ENCODE measurements at regions not wholly inside any gene's neighbourhood (a gene's known extent, or its start where the extent isn't known, plus 50 kb on each side); places are given as distances from the start of the nearest gene placed in this dataset.

- TF ChIP-seq CTCF (IDR thresholded peaks at IDR 0.05; ENCODE audit: unreplicated experiment): no peak
- Mint-ChIP-seq H3K9me3 (ENCODE audit: unreplicated experiment) (no peaks in the 10 kb centered on the region), H3K4me3 (ENCODE audit: unreplicated experiment) (no peak overlapping the region), H3K27me3 (ENCODE audit: unreplicated experiment) (peaks cover 3% of the 10 kb centered on the region), H3K27ac (ENCODE audit: unreplicated experiment) (no peak overlapping the region), H3K4me1 (ENCODE audit: unreplicated experiment) (peaks cover 3% of the 10 kb centered on the region), H3K36me3 (ENCODE audit: low read depth, unreplicated experiment) (no peaks in the 10 kb centered on the region)
- no peak for DNase-seq (ENCODE audit: low spot score)
Measured at GRCh38 chr6:40293460-40294185, 293.5 kb downstream of the LRFN2 start.

- H3K9me3 Mint-ChIP-seq (ENCODE audit: unreplicated experiment): no peaks in the 10 kb centered on the region
- H3K4me3 Mint-ChIP-seq (ENCODE audit: unreplicated experiment): no peak overlapping the region
- H3K27me3 Mint-ChIP-seq (ENCODE audit: unreplicated experiment): peaks cover 3% of the 10 kb centered on the region
- H3K36me3 Mint-ChIP-seq (ENCODE audit: low read depth, unreplicated experiment): no peaks in the 10 kb centered on the region
- H3K27ac Mint-ChIP-seq (ENCODE audit: unreplicated experiment): no peak overlapping the region
- DNase-seq (ENCODE audit: low spot score): no peak
- H3K4me1 Mint-ChIP-seq (ENCODE audit: unreplicated experiment): peaks cover 3% of the 10 kb centered on the region
- no peak for TF ChIP-seq CTCF (IDR thresholded peaks at IDR 0.05; ENCODE audit: unreplicated experiment)
Measured at GRCh38 chr6:40293060-40293459, 294.1 kb downstream of the LRFN2 start.

- no peak for DNase-seq (ENCODE audit: low spot score)
- peaks cover 3% of the 10 kb centered on the region for H3K4me1 Mint-ChIP-seq (ENCODE audit: unreplicated experiment)
- no peaks in the 10 kb centered on the region for H3K9me3 Mint-ChIP-seq (ENCODE audit: unreplicated experiment)
- H3K36me3 Mint-ChIP-seq (ENCODE audit: low read depth, unreplicated experiment): no peaks in the 10 kb centered on the region
- no peak overlapping the region for H3K27ac Mint-ChIP-seq (ENCODE audit: unreplicated experiment)
- no peak for TF ChIP-seq CTCF (IDR thresholded peaks at IDR 0.05; ENCODE audit: unreplicated experiment)
- H3K4me3 Mint-ChIP-seq (ENCODE audit: unreplicated experiment): no peak overlapping the region
- H3K27me3 Mint-ChIP-seq (ENCODE audit: unreplicated experiment): peaks cover 6% of the 10 kb centered on the region
Measured at GRCh38 chr6:40290816-40291215, 296.3 kb downstream of the LRFN2 start.

- Mint-ChIP-seq H3K4me3 (ENCODE audit: unreplicated experiment) (no peak overlapping the region), H3K4me1 (ENCODE audit: unreplicated experiment) (peaks cover 3% of the 10 kb centered on the region), H3K36me3 (ENCODE audit: low read depth, unreplicated experiment) (no peaks in the 10 kb centered on the region), H3K27me3 (ENCODE audit: unreplicated experiment) (peaks cover 6% of the 10 kb centered on the region), H3K9me3 (ENCODE audit: unreplicated experiment) (no peaks in the 10 kb centered on the region), H3K27ac (ENCODE audit: unreplicated experiment) (no peak overlapping the region)
- TF ChIP-seq CTCF (IDR thresholded peaks at IDR 0.05; ENCODE audit: unreplicated experiment): no peak
- DNase-seq (ENCODE audit: low spot score): no peak
Measured at GRCh38 chr6:40288919-40289318, 298.2 kb downstream of the LRFN2 start.

GRCh38 chr6:40287296-40287850, 299.8 kb downstream of the LRFN2 start:
- Mint-ChIP-seq H3K27me3 (ENCODE audit: unreplicated experiment) (peaks cover 4% of the 10 kb centered on the region), H3K36me3 (ENCODE audit: low read depth, unreplicated experiment) (no peaks in the 10 kb centered on the region), H3K4me1 (ENCODE audit: unreplicated experiment) (no peaks in the 10 kb centered on the region), H3K4me3 (ENCODE audit: unreplicated experiment) (no peak overlapping the region), H3K27ac (ENCODE audit: unreplicated experiment) (no peak overlapping the region), H3K9me3 (ENCODE audit: unreplicated experiment) (no peaks in the 10 kb centered on the region)
- DNase-seq (ENCODE audit: low spot score): no peak
- TF ChIP-seq CTCF (IDR thresholded peaks at IDR 0.05; ENCODE audit: unreplicated experiment): no peak
